ENCODE measurements at regions not wholly inside any gene's neighbourhood (a gene's known extent, or its start where the extent isn't known, plus 50 kb on each side); places are given as distances from the start of the nearest gene placed in this dataset.
A peak's percentile ranks its signal among the peaks of the same experiment; 100 is the strongest.

GRCh38 chr2:34365932-34366331 is 766.8 kb upstream of the FAM98A start (continued):
- TF ChIP-seq EZH2 (IDR thresholded peaks at IDR 0.05; ENCODE audit: low read depth, low read length, severe bottlenecking) (no peak), ATF3 (IDR thresholded peaks at IDR 0.05; ENCODE audit: insufficient read depth, low read depth, low read length) (no peak), GTF2F1 (IDR thresholded peaks at IDR 0.05; ENCODE audit: borderline replicate concordance, low read depth, low read length) (no peak), HDAC2 (IDR thresholded peaks at IDR 0.05; ENCODE audit: borderline replicate concordance in 1 of 2, low read depth in 2 of 2, low read length in 2 of 2) (peak in 1 of 2 experiments; percentile 83; a peak in 1 of 4 replicates), KDM5A (IDR thresholded peaks at IDR 0.05; ENCODE audit: low read length) (no peak), BCL11A (IDR thresholded peaks at IDR 0.05; ENCODE audit: low read depth in 2 of 2, low read length in 2 of 2) (peak in 1 of 2 experiments; percentile 49), RNF2 (IDR thresholded peaks at IDR 0.05; ENCODE audit: borderline replicate concordance, low read depth, low read length, missing control alignments, poor library complexity, severe bottlenecking) (no peak), JUN (IDR thresholded peaks at IDR 0.05; ENCODE audit: low read depth, low read length) (no peak), ATF2 (IDR thresholded peaks at IDR 0.05; ENCODE audit: low read length) (0 out of 2 replicates have a peak, but pooled peaks have one; percentile 60), RXRA (IDR thresholded peaks at IDR 0.05; ENCODE audit: insufficient read depth, low read depth, low read length) (peak; percentile 47; the same call in 1 of the 2 replicates), GABPA (IDR thresholded peaks at IDR 0.05; ENCODE audit: borderline replicate concordance, insufficient read depth, low read length) (no peak), HDAC6 (IDR thresholded peaks at IDR 0.05; ENCODE audit: low read depth, low read length) (no peak), SRF (IDR thresholded peaks at IDR 0.05; ENCODE audit: low read depth, low read length) (no peak), SP4 (IDR thresholded peaks at IDR 0.05; ENCODE audit: low read length) (no peak)

All from H1 (cell line).